ENCODE measurements at regions not wholly inside any gene's neighbourhood (a gene's known extent, or its start where the extent isn't known, plus 50 kb on each side); places are given as distances from the start of the nearest gene placed in this dataset.

DNA sequence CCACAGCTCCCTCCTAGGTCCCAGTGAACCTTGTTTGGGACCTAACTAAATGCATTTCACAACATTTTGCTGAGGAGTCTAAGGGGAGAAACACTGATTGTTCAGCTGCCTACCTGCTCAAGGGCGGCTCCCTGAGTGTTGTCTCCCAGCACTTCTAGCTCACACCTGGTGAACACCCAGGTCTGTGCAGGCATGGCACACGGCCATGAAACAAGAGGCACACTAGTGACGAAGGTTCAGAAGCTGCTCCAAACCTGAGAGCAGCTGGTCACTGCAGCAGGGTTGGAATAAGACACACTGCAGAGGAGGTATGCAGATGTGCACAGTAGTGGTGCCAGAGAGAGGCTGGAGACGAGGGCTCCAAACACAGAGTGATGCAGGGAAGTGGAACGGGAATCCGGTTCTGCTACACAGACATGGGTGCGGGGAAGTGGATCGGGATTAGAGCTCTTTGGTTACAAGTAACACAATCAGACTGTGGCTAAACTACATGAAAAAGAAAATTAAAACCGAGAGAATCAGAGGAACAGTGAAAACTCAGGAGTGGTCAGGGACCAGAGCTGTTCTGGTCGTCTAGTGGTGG lies 486.1 kb upstream of the CDH4 start:
- Mint-ChIP-seq H3K36me3 (ENCODE audit: low read depth) (no peaks in the 10 kb centered on the region), H3K27me3 (peaks cover 7% of the 10 kb centered on the region), H3K9me3 (no peaks in the 10 kb centered on the region), H3K4me3 (no peak overlapping the region), H3K27ac (no peak overlapping the region), H3K4me1 (ENCODE audit: low read depth) (no peaks in the 10 kb centered on the region)
- POLR2A ChIA-PET: no interaction called here
- Histone ChIP-seq H3K36me3 (ENCODE audit: insufficient read depth, low read length) (no peaks in the 10 kb centered on the region), H3K27me3 (ENCODE audit: control insufficient read depth in 1 of 2, insufficient read depth in 2 of 2, low read length in 2 of 2) (peaks cover 0 to 3% of the 10 kb centered on the region in 2 experiments), H3K4me3 (ENCODE audit: low read length) (no peak overlapping the region), H3K27ac (ENCODE audit: low read depth in 1 of 2, low read length in 2 of 2) (no peak overlapping the region), H3K4me1 (ENCODE audit: insufficient read depth, low read length) (no peaks in the 10 kb centered on the region), H3K9me3 (ENCODE audit: control insufficient read depth in 1 of 2, insufficient read depth in 1 of 2, low read length in 2 of 2) (peaks cover 0 to 15% of the 10 kb centered on the region in 2 experiments)
- intact Hi-C loops (cut with DNase I, micrococcal nuclease): no loop called here
- no peak for DNase-seq
- no peak for ATAC-seq (ENCODE audit: poor library complexity)
- TF ChIP-seq, protein P1, sequence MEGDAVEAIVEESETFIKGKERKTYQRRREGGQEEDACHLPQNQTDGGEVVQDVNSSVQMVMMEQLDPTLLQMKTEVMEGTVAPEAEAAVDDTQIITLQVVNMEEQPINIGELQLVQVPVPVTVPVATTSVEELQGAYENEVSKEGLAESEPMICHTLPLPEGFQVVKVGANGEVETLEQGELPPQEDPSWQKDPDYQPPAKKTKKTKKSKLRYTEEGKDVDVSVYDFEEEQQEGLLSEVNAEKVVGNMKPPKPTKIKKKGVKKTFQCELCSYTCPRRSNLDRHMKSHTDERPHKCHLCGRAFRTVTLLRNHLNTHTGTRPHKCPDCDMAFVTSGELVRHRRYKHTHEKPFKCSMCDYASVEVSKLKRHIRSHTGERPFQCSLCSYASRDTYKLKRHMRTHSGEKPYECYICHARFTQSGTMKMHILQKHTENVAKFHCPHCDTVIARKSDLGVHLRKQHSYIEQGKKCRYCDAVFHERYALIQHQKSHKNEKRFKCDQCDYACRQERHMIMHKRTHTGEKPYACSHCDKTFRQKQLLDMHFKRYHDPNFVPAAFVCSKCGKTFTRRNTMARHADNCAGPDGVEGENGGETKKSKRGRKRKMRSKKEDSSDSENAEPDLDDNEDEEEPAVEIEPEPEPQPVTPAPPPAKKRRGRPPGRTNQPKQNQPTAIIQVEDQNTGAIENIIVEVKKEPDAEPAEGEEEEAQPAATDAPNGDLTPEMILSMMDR (IDR thresholded peaks at IDR 0.05): no peak
- CTCF ChIA-PET: no interaction called here

DNA sequence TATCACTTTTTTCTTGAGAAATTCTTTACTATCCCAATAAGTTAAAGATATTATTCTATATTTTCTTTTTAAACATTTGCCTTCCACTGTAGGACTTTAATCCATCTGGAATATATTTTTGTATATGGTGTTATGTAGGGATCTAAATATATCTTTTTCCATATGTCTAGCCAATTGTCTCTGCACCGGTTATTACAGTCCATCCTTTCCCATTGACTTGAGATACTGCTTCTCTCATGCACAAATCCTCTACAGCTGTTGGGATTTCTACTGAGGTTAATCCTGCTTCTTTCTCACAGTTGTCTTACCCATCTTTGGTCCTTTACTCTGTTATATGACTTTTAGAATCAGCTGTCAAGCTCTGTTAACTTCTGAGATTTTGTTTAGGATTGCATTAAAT lies 483.8 kb upstream of the CDH4 start:
- no peak for DNase-seq
- H3K27ac Mint-ChIP-seq: no peak overlapping the region
- H3K4me1 Mint-ChIP-seq (ENCODE audit: low read depth): no peaks in the 10 kb centered on the region
- intact Hi-C loops (cut with DNase I, micrococcal nuclease): no loop called here
- no peak for ATAC-seq (ENCODE audit: poor library complexity)
- H3K4me3 ChIP-seq (ENCODE audit: low read length): no peak overlapping the region
- H3K4me1 ChIP-seq (ENCODE audit: insufficient read depth, low read length): no peaks in the 10 kb centered on the region
- peaks cover 0 to 14% of the 10 kb centered on the region in 2 experiments for H3K9me3 ChIP-seq (ENCODE audit: control insufficient read depth in 1 of 2, insufficient read depth in 1 of 2, low read length in 2 of 2)
- peaks cover 7% of the 10 kb centered on the region for H3K27me3 Mint-ChIP-seq
- H3K4me3 Mint-ChIP-seq: no peak overlapping the region
- H3K27ac ChIP-seq (ENCODE audit: low read depth in 1 of 2, low read length in 2 of 2): no peak overlapping the region
- peaks cover 0 to 3% of the 10 kb centered on the region in 2 experiments for H3K27me3 ChIP-seq (ENCODE audit: control insufficient read depth in 1 of 2, insufficient read depth in 2 of 2, low read length in 2 of 2)
- no peaks in the 10 kb centered on the region for H3K9me3 Mint-ChIP-seq
- H3K36me3 ChIP-seq (ENCODE audit: insufficient read depth, low read length): no peaks in the 10 kb centered on the region
- ChIA-PET POLR2A (no interaction called here), CTCF (no interaction called here)
- no peaks in the 10 kb centered on the region for H3K36me3 Mint-ChIP-seq (ENCODE audit: low read depth)
- TF ChIP-seq, protein P1 (IDR thresholded peaks at IDR 0.05): no peak

DNA sequence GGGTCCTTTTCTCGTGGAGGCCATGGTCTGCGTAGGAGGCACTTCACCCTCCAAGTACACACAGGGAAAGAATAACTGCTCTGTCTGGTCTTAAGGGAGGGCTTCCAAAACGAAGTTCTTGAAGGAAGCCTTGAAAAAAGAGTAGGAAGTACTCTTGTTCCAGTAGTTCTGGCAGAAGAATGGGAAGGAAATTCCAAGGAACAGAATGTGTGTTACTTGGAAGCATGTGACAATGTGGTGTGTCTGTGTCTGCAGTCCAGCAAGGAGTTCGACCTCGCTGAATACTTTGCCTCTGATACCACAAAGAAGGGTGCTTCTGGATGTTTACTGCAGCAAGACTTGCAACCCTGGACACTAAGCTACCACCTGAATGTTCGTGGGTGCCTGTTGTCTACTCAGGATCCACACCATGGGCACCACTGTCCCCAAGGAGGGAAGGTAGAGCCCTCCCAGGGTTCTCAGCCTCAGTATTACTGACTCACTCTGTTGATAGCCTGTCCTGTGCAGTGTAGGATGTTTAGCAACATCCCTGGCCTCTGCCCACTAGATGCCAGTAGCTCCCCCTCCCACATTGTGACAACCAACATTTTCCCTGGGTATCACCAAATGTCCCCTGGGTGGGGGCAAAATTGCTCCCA lies 471.6 kb upstream of the CDH4 start:
- Mint-ChIP-seq H3K27me3 (no peaks in the 10 kb centered on the region), H3K4me3 (no peak overlapping the region), H3K4me1 (ENCODE audit: low read depth) (no peaks in the 10 kb centered on the region), H3K27ac (no peak overlapping the region), H3K9me3 (no peaks in the 10 kb centered on the region), H3K36me3 (ENCODE audit: low read depth) (no peaks in the 10 kb centered on the region)
- DNase-seq (no peak), ATAC-seq (ENCODE audit: poor library complexity) (no peak)
- Histone ChIP-seq H3K9me3 (ENCODE audit: control insufficient read depth in 1 of 2, insufficient read depth in 1 of 2, low read length in 2 of 2) (peaks cover 0 to 16% of the 10 kb centered on the region in 2 experiments), H3K4me3 (ENCODE audit: low read length) (no peak overlapping the region), H3K27me3 (ENCODE audit: control insufficient read depth in 1 of 2, insufficient read depth in 2 of 2, low read length in 2 of 2) (no peaks in the 10 kb centered on the region), H3K4me1 (ENCODE audit: insufficient read depth, low read length) (no peaks in the 10 kb centered on the region), H3K36me3 (ENCODE audit: insufficient read depth, low read length) (no peaks in the 10 kb centered on the region), H3K27ac (ENCODE audit: low read depth in 1 of 2, low read length in 2 of 2) (no peak overlapping the region)
- ChIA-PET POLR2A (no interaction called here), CTCF (no interaction called here)
- intact Hi-C loops (cut with DNase I, micrococcal nuclease): no loop called here
- TF ChIP-seq, protein P1 (IDR thresholded peaks at IDR 0.05): no peak

All from CD4-positive, alpha-beta T cell (primary cell).